ENCODE measurements at regions not wholly inside any gene's neighbourhood (a gene's known extent, or its start where the extent isn't known, plus 50 kb on each side); places are given as distances from the start of the nearest gene placed in this dataset.

- TF ChIP-seq CTCF (conservative IDR thresholded peaks at IDR 0.05; ENCODE audit: low read depth, low read length) (no peak), EZH2 (IDR thresholded peaks at IDR 0.05; ENCODE audit: borderline replicate concordance, low read depth, low read length, poor library complexity, severe bottlenecking) (no peak)
- no TSS peak for BruUV-seq (replicated peaks)
- no peak overlapping the region for H3K4me3 ChIP-seq (ENCODE audit: low read depth, low read length, poor library complexity, severe bottlenecking)
- intact Hi-C loops (cut with micrococcal nuclease; ENCODE audit: unreplicated experiment): no loop called here
- no peak overlapping the region for H3K27ac ChIP-seq (ENCODE audit: low read depth, low read length, poor library complexity, severe bottlenecking)
- H3K9me3 ChIP-seq (ENCODE audit: low read depth, low read length, poor library complexity, severe bottlenecking): no peaks in the 10 kb centered on the region
- POLR2A ChIA-PET (ENCODE audit: low non-redundant PET): no interaction called here
- CTCF ChIA-PET: no interaction called here
- H3K36me3 ChIP-seq (ENCODE audit: insufficient read depth, low read length, poor library complexity, severe bottlenecking): no peaks in the 10 kb centered on the region
- no peak for DNase-seq (ENCODE audit: low spot score)
- H3K4me1 ChIP-seq (ENCODE audit: insufficient read depth, low read length, poor library complexity, severe bottlenecking): no peaks in the 10 kb centered on the region
- no peaks in the 10 kb centered on the region for H3K27me3 ChIP-seq (replicated peaks; ENCODE audit: insufficient read depth, low read depth, low read length, poor library complexity)
These were observed 178.4 kb downstream of the C16orf95 start for GRCh38 chr16:87138738-87139267.

GRCh38 chr16:87140211-87141200 lies 176.7 kb downstream of the C16orf95 start:
- Histone ChIP-seq H3K4me1 (ENCODE audit: insufficient read depth, low read length, poor library complexity, severe bottlenecking) (no peaks in the 10 kb centered on the region), H3K27me3 (replicated peaks; ENCODE audit: insufficient read depth, low read depth, low read length, poor library complexity) (no peaks in the 10 kb centered on the region), H3K9me3 (ENCODE audit: low read depth, low read length, poor library complexity, severe bottlenecking) (no peaks in the 10 kb centered on the region), H3K4me3 (ENCODE audit: low read depth, low read length, poor library complexity, severe bottlenecking) (no peak overlapping the region), H3K36me3 (ENCODE audit: insufficient read depth, low read length, poor library complexity, severe bottlenecking) (no peaks in the 10 kb centered on the region), H3K27ac (ENCODE audit: low read depth, low read length, poor library complexity, severe bottlenecking) (no peak overlapping the region)
- POLR2A ChIA-PET (ENCODE audit: low non-redundant PET): no interaction called here
- no peak for TF ChIP-seq CTCF (conservative IDR thresholded peaks at IDR 0.05; ENCODE audit: low read depth, low read length)
- TF ChIP-seq EZH2 (IDR thresholded peaks at IDR 0.05; ENCODE audit: borderline replicate concordance, low read depth, low read length, poor library complexity, severe bottlenecking): no peak
- CTCF ChIA-PET: no interaction called here
- BruUV-seq (replicated peaks): no TSS peak
- intact Hi-C loops (cut with micrococcal nuclease; ENCODE audit: unreplicated experiment): no loop called here
- no peak for DNase-seq (ENCODE audit: low spot score)

- no peak overlapping the region for H3K27ac ChIP-seq (ENCODE audit: low read depth, low read length, poor library complexity, severe bottlenecking)
- no peaks in the 10 kb centered on the region for H3K9me3 ChIP-seq (ENCODE audit: low read depth, low read length, poor library complexity, severe bottlenecking)
- intact Hi-C loops (cut with micrococcal nuclease; ENCODE audit: unreplicated experiment): no loop called here
- no peaks in the 10 kb centered on the region for H3K36me3 ChIP-seq (ENCODE audit: insufficient read depth, low read length, poor library complexity, severe bottlenecking)
- ChIA-PET POLR2A (ENCODE audit: low non-redundant PET) (no interaction called here), CTCF (no interaction called here)
- BruUV-seq (replicated peaks): no TSS peak
- H3K4me3 ChIP-seq (ENCODE audit: low read depth, low read length, poor library complexity, severe bottlenecking): no peak overlapping the region
- TF ChIP-seq EZH2 (IDR thresholded peaks at IDR 0.05; ENCODE audit: borderline replicate concordance, low read depth, low read length, poor library complexity, severe bottlenecking): no peak
- TF ChIP-seq CTCF (conservative IDR thresholded peaks at IDR 0.05; ENCODE audit: low read depth, low read length): no peak
- no peaks in the 10 kb centered on the region for H3K27me3 ChIP-seq (replicated peaks; ENCODE audit: insufficient read depth, low read depth, low read length, poor library complexity)
- H3K4me1 ChIP-seq (ENCODE audit: insufficient read depth, low read length, poor library complexity, severe bottlenecking): no peaks in the 10 kb centered on the region
- no peak for DNase-seq (ENCODE audit: low spot score)
These were observed 175.8 kb downstream of the C16orf95 start for GRCh38 chr16:87141402-87141801.
